ENCODE measurements at regions not wholly inside any gene's neighbourhood (a gene's known extent, or its start where the extent isn't known, plus 50 kb on each side); places are given as distances from the start of the nearest gene placed in this dataset.

DNA sequence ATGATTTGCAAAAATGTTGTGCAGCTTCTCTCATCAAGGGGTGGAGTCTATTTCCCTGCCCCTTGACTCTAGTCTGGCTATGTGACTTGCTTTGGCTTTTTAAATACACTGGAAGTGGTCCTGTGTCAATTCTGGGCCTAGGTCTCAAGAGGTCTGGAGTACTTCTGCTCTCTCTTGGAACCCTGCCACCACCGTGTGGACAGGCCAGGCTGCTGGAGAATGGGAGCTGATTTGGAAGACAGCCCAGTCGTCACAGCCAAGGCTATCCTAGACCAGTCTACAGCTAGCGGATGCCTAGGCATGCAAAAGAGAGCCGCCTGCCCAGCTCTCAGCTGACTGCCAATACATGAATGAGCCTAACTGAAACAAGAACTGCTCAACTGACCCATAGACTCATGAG, 56.7 kb upstream of the CLINT1 start:
- Histone ChIP-seq H2AFZ (no peak overlapping the region), H3K9me3 (ENCODE audit: insufficient read depth, low read depth) (no peaks in the 10 kb centered on the region), H3K27ac (no peak overlapping the region), H4K20me1 (ENCODE audit: insufficient read depth) (no peaks in the 10 kb centered on the region), H3K4me1 (replicated peaks; ENCODE audit: insufficient read depth) (peaks cover 31% of the 10 kb centered on the region), H3K9me2 (ENCODE audit: insufficient read depth) (no peaks in the 10 kb centered on the region), H3K79me2 (ENCODE audit: low read depth) (no peaks in the 10 kb centered on the region), H3K36me3 (ENCODE audit: low read depth) (no peaks in the 10 kb centered on the region), H3K27me3 (ENCODE audit: insufficient read depth, low read depth) (no peaks in the 10 kb centered on the region), H3K4me2 (no peak overlapping the region), H3K4me3 (no peak overlapping the region), H3F3A (ENCODE audit: insufficient read depth, low read depth) (no peaks in the 10 kb centered on the region)
- CTCF ChIA-PET: interaction anchor here (0.7 kb wide), 1 partner anchor 34 kb away, joined by 11 read pairs; no protein-coding TSS in a partner anchor
- no TSS peak for BruUV-seq (replicated peaks)
- intact Hi-C loops (cut with micrococcal nuclease; ENCODE audit: unreplicated experiment): no loop called here
- no peak for DNase-seq
- POLR2A ChIA-PET (ENCODE audit: unreplicated experiment): no interaction called here
- TF ChIP-seq, protein P1, sequence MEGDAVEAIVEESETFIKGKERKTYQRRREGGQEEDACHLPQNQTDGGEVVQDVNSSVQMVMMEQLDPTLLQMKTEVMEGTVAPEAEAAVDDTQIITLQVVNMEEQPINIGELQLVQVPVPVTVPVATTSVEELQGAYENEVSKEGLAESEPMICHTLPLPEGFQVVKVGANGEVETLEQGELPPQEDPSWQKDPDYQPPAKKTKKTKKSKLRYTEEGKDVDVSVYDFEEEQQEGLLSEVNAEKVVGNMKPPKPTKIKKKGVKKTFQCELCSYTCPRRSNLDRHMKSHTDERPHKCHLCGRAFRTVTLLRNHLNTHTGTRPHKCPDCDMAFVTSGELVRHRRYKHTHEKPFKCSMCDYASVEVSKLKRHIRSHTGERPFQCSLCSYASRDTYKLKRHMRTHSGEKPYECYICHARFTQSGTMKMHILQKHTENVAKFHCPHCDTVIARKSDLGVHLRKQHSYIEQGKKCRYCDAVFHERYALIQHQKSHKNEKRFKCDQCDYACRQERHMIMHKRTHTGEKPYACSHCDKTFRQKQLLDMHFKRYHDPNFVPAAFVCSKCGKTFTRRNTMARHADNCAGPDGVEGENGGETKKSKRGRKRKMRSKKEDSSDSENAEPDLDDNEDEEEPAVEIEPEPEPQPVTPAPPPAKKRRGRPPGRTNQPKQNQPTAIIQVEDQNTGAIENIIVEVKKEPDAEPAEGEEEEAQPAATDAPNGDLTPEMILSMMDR (conservative IDR thresholded peaks at IDR 0.05): no peak
- no peak for TF ChIP-seq EZH2 (IDR thresholded peaks at IDR 0.05; ENCODE audit: low read depth)

DNA sequence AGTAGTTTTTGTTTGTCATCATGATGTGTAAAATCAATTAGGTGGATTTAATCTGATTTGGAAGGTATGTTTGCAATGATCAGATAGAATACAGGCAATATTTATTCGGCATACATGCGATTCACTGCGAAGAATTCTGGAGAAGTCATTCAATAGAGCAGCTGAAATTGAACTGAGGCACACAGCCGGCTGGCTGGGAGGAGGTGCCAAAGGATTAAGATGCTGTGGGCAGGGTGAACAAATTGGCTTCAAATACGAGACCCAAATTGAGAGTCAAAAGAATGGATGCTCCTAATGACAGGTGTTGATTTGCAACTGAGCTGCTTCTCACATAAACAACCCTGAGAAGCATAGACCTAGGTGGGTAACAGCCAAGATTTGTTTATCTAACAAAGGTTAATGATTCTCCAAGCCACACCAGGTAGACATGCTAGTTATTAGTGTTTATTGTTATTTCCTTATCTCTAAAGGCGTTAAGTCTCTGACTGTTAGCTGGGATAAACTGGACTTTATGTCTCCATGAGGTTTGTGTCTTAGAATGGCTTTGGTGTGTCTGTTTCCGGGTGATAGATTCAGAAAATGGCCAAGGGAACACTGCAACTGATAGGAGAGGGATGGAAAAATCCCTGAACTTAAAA, 55.3 kb upstream of the CLINT1 start:
- ChIA-PET POLR2A (ENCODE audit: unreplicated experiment) (no interaction called here), CTCF (no interaction called here)
- H3K27me3 ChIP-seq (ENCODE audit: insufficient read depth, low read depth): no peaks in the 10 kb centered on the region
- no peak overlapping the region for H3K4me2 ChIP-seq
- BruUV-seq (replicated peaks): no TSS peak
- no peaks in the 10 kb centered on the region for H3K9me2 ChIP-seq (ENCODE audit: insufficient read depth)
- peaks cover 30% of the 10 kb centered on the region for H3K4me1 ChIP-seq (replicated peaks; ENCODE audit: insufficient read depth)
- intact Hi-C loops (cut with micrococcal nuclease; ENCODE audit: unreplicated experiment): no loop called here
- H3K9me3 ChIP-seq (ENCODE audit: insufficient read depth, low read depth): no peaks in the 10 kb centered on the region
- H3K4me3 ChIP-seq: no peak overlapping the region
- no peak for DNase-seq
- TF ChIP-seq, protein P1 (conservative IDR thresholded peaks at IDR 0.05): no peak
- TF ChIP-seq EZH2 (IDR thresholded peaks at IDR 0.05; ENCODE audit: low read depth): no peak
- no peaks in the 10 kb centered on the region for H3K79me2 ChIP-seq (ENCODE audit: low read depth)
- no peaks in the 10 kb centered on the region for H4K20me1 ChIP-seq (ENCODE audit: insufficient read depth)
- no peaks in the 10 kb centered on the region for H3F3A ChIP-seq (ENCODE audit: insufficient read depth, low read depth)
- no peak overlapping the region for H3K27ac ChIP-seq
- H3K36me3 ChIP-seq (ENCODE audit: low read depth): no peaks in the 10 kb centered on the region
- H2AFZ ChIP-seq: no peak overlapping the region

DNA sequence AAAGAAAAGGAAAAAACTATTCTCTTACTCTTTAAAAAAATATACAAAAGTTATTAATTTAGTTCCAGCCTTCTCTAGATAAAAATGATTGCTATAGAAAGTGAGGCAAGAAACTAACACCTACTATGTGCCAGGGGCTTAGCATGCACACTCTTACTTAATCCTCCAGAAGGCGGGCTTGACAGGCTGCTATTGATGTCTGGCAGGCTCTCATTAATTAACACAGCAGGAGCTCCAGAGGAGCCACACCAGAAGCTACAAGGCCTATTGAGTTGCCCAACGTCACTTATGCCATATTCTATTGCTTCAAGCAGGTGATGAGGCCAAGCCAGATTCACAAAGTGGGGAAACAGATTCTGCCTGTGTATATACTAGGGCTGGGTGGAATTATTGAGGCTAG, 54.6 kb upstream of the CLINT1 start:
- POLR2A ChIA-PET (ENCODE audit: unreplicated experiment): no interaction called here

More for the DNA sequence above, 54.6 kb upstream of the CLINT1 start:
- H3K79me2 ChIP-seq (ENCODE audit: low read depth): no peaks in the 10 kb centered on the region
- DNase-seq: no peak
- H3K27me3 ChIP-seq (ENCODE audit: insufficient read depth, low read depth): no peaks in the 10 kb centered on the region
- CTCF ChIA-PET: no interaction called here
- H3F3A ChIP-seq (ENCODE audit: insufficient read depth, low read depth): no peaks in the 10 kb centered on the region
- no peak for TF ChIP-seq EZH2 (IDR thresholded peaks at IDR 0.05; ENCODE audit: low read depth)
- TF ChIP-seq, protein P1 (conservative IDR thresholded peaks at IDR 0.05): no peak
- H4K20me1 ChIP-seq (ENCODE audit: insufficient read depth): no peaks in the 10 kb centered on the region
- BruUV-seq (replicated peaks): no TSS peak
- intact Hi-C loops (cut with micrococcal nuclease; ENCODE audit: unreplicated experiment): no loop called here
- no peak overlapping the region; the same call in 1 of the 2 replicates for H3K4me2 ChIP-seq
- H3K9me2 ChIP-seq (ENCODE audit: insufficient read depth): no peaks in the 10 kb centered on the region
- H3K9me3 ChIP-seq (ENCODE audit: insufficient read depth, low read depth): no peaks in the 10 kb centered on the region
- H3K36me3 ChIP-seq (ENCODE audit: low read depth): no peaks in the 10 kb centered on the region
- no peak overlapping the region for H3K4me3 ChIP-seq
- peaks cover 23% of the 10 kb centered on the region for H3K4me1 ChIP-seq (replicated peaks; ENCODE audit: insufficient read depth)
- peak overlapping the region; percentile 52; the same call in 1 of the 2 replicates for H2AFZ ChIP-seq
- H3K27ac ChIP-seq: peak overlapping the region; percentile 51
